Breast epithelium (tissue), 4 donors: ENCODE measurements at regions not wholly inside any gene's neighbourhood (a gene's known extent, or its start where the extent isn't known, plus 50 kb on each side); places are given as distances from the start of the nearest gene placed in this dataset.

Experiments
- DNase-seq, 2 donors: peaks; one replicate each; pipeline ENCODE4 v3.0.0-alpha.2; 2019; ENCODE audit warnings: low spot score in 2 of 2
- H3K27ac ChIP-seq, 2 donors: fragments of 200-600 bp; sonication (generic) in 1 of 2; one replicate each; pipeline ENCODE4 v1.5.1; 2016 to 2019; ENCODE audit warnings: mild to moderate bottlenecking in 1 of 2
- H3K27me3 ChIP-seq, 2 donors: fragments of 200-600 bp; sonication (generic) in 1 of 2; one replicate each; pipeline versions ENCODE4 v1.5.1 to v1.6.0; 2017 to 2019; ENCODE audit warnings: control low read depth in 1 of 2, mild to moderate bottlenecking in 1 of 2
- H3K36me3 ChIP-seq: fragments of 200-600 bp; one replicate; pipeline ENCODE4 v1.5.1; 2019
- H3K4me1 ChIP-seq, 2 donors: fragments of 200-600 bp; sonication (generic); one replicate each; pipeline ENCODE4 v1.5.1; 2016 to 2019; ENCODE audit warnings: control low read depth in 1 of 2
- H3K4me3 ChIP-seq, 3 donors: fragments of 200-600 bp; sonication (generic); 1 replicate in 2 of 3; 2 replicates in 1 of 3; pipeline ENCODE4 v1.5.1; 2016 to 2019; ENCODE audit warnings: mild to moderate bottlenecking in 3 of 3, moderate library complexity in 2 of 3
- H3K9me3 ChIP-seq, 2 donors: fragments of 200-600 bp; sonication (generic) in 1 of 2; one replicate each; pipeline ENCODE4 v1.5.1; 2016 to 2019; ENCODE audit warnings: control low read depth in 1 of 2
- POLR2A ChIP-seq: fragments of 450-650 bp; IDR thresholded peaks from one replicate; pipeline ENCODE4 v1.6.1; 2016; ENCODE audit warnings: antibody characterized with exemption, mild to moderate bottlenecking, moderate library complexity
- POLR2AphosphoS5 ChIP-seq, 3 donors: sonication (generic); formaldehyde crosslinking; IDR thresholded peaks; one replicate each; pipeline ENCODE4 v1.6.1; 2017; ENCODE audit warnings: antibody characterized with exemption in 3 of 3
- intact Hi-C: fragments of 100-400 bp; cut with DNase I; formaldehyde crosslinking; loops from one replicate; pipeline ENCODE4 v1.15.1; 2023; ENCODE audit warnings: low total_unique reads
- TF ChIP-seq, protein P1 (sequence below), 3 donors: fragments of 450-650 bp; IDR thresholded peaks; one replicate each; pipeline ENCODE4 v1.5.1; 2016 to 2017; ENCODE audit warnings: antibody characterized with exemption in 3 of 3, mild to moderate bottlenecking in 3 of 3, moderate library complexity in 3 of 3

- intact Hi-C loops: no loop called here
- Histone ChIP-seq H3K9me3 (no peaks in the 10 kb centered on the region), H3K4me3 (no peak overlapping the region), H3K36me3 (no peaks in the 10 kb centered on the region), H3K27ac (no peak overlapping the region), H3K27me3 (no peaks in the 10 kb centered on the region), H3K4me1 (no peaks in the 10 kb centered on the region)
- TF ChIP-seq, protein P1, sequence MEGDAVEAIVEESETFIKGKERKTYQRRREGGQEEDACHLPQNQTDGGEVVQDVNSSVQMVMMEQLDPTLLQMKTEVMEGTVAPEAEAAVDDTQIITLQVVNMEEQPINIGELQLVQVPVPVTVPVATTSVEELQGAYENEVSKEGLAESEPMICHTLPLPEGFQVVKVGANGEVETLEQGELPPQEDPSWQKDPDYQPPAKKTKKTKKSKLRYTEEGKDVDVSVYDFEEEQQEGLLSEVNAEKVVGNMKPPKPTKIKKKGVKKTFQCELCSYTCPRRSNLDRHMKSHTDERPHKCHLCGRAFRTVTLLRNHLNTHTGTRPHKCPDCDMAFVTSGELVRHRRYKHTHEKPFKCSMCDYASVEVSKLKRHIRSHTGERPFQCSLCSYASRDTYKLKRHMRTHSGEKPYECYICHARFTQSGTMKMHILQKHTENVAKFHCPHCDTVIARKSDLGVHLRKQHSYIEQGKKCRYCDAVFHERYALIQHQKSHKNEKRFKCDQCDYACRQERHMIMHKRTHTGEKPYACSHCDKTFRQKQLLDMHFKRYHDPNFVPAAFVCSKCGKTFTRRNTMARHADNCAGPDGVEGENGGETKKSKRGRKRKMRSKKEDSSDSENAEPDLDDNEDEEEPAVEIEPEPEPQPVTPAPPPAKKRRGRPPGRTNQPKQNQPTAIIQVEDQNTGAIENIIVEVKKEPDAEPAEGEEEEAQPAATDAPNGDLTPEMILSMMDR (IDR thresholded peaks at IDR 0.05): no peak
- TF ChIP-seq POLR2AphosphoS5 (IDR thresholded peaks at IDR 0.05) (no peak), POLR2A (no peak)
- no peak for DNase-seq
Measured at GRCh38 chr2:226609366-226609765, 190.3 kb downstream of the IRS1 start.

DNA sequence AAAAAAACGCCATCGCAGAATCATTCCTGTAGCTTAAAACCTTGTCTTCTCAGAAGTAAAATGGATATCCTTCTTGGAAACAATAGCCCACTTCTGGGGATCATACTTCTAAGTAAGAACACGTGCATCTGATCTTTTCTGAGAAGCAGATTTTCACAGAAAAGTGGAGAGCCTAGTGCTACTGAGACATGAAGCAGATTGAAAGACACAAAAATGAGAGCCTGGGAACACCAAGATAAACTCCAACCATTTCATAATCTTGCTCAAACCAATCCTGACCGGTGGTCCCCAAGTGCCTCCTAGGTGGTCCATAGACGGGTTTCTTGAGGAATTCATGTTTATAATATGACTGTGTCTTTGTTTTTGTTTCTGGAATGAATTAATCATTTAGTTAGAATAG, 191.2 kb downstream of the IRS1 start:
- DNase-seq: no peak
- H3K4me1 ChIP-seq: no peaks in the 10 kb centered on the region
- intact Hi-C loops: no loop called here
- H3K27me3 ChIP-seq: no peaks in the 10 kb centered on the region
- H3K9me3 ChIP-seq: no peaks in the 10 kb centered on the region
- H3K4me3 ChIP-seq: no peak overlapping the region
- TF ChIP-seq, protein P1 (IDR thresholded peaks at IDR 0.05): no peak
- TF ChIP-seq POLR2AphosphoS5 (IDR thresholded peaks at IDR 0.05) (no peak), POLR2A (no peak)
- H3K27ac ChIP-seq: no peak overlapping the region
- no peaks in the 10 kb centered on the region for H3K36me3 ChIP-seq

GRCh38 chr2:226607379-226607778, 192.2 kb downstream of the IRS1 start:
- Histone ChIP-seq H3K27me3 (no peaks in the 10 kb centered on the region), H3K36me3 (no peaks in the 10 kb centered on the region), H3K9me3 (no peaks in the 10 kb centered on the region), H3K4me3 (no peak overlapping the region), H3K4me1 (no peaks in the 10 kb centered on the region), H3K27ac (no peak overlapping the region)
- intact Hi-C loops: no loop called here
- no peak for TF ChIP-seq POLR2A
- no peak for TF ChIP-seq POLR2AphosphoS5 (IDR thresholded peaks at IDR 0.05)
- TF ChIP-seq, protein P1 (IDR thresholded peaks at IDR 0.05): no peak
- DNase-seq: no peak

GRCh38 chr2:226605642-226606041, 194.0 kb downstream of the IRS1 start:
- TF ChIP-seq POLR2AphosphoS5 (IDR thresholded peaks at IDR 0.05) (no peak), POLR2A (no peak)
- TF ChIP-seq, protein P1 (IDR thresholded peaks at IDR 0.05): no peak
- no peaks in the 10 kb centered on the region for H3K36me3 ChIP-seq
- no peaks in the 10 kb centered on the region for H3K9me3 ChIP-seq
- intact Hi-C loops: no loop called here
- no peaks in the 10 kb centered on the region for H3K4me1 ChIP-seq
- H3K4me3 ChIP-seq: no peak overlapping the region
- no peak overlapping the region for H3K27ac ChIP-seq
- no peak for DNase-seq
- H3K27me3 ChIP-seq: no peaks in the 10 kb centered on the region

GRCh38 chr2:226603606-226604005, 196.0 kb downstream of the IRS1 start:
- no peak overlapping the region for H3K4me3 ChIP-seq
- no peaks in the 10 kb centered on the region for H3K9me3 ChIP-seq
- TF ChIP-seq, protein P1 (IDR thresholded peaks at IDR 0.05): no peak
- intact Hi-C loops: no loop called here
- H3K27me3 ChIP-seq: no peaks in the 10 kb centered on the region
- DNase-seq: no peak
- H3K4me1 ChIP-seq: no peaks in the 10 kb centered on the region
- H3K36me3 ChIP-seq: no peaks in the 10 kb centered on the region
- no peak overlapping the region for H3K27ac ChIP-seq
